ENCODE measurements at regions not wholly inside any gene's neighbourhood (a gene's known extent, or its start where the extent isn't known, plus 50 kb on each side); places are given as distances from the start of the nearest gene placed in this dataset.
A peak's percentile ranks its signal among the peaks of the same experiment; 100 is the strongest.

DNA sequence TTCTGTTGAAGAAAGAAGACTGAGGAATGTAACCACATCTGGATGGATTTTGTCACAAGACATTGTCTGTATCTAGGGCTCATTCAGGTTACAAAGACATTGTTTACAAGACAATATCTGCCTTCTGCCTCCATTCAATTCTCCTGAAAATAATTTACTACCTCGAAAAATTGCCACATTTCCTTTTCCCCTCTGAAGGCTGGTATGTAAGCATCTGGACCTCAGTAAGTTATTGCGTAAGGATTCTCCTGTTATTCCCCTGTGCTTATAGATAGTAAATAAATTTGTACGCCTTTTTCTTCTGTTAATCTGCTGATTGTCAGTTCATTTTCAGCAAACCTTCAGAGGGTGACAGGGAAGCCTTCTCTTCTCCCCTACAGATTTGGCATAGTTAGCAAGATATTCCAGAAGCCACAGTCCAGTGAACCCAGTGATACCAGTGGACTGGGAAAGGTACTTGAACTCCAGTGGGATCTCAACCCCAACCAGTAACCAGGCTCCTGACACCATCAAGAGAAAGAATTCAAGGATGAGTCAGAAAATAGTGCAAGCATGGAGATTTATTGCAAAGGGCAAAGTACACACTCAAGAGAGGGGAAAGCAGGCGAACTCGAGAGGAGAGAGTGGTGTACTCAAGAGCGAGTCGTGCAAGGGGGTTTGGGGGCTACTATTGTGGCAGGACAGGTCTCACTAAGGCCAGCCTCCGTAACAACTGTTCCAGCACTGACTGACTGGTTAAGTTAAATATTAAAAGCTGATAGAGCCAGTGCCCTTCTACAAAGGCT lies 706.9 kb upstream of the GHITM start:
- TF ChIP-seq, protein P1, sequence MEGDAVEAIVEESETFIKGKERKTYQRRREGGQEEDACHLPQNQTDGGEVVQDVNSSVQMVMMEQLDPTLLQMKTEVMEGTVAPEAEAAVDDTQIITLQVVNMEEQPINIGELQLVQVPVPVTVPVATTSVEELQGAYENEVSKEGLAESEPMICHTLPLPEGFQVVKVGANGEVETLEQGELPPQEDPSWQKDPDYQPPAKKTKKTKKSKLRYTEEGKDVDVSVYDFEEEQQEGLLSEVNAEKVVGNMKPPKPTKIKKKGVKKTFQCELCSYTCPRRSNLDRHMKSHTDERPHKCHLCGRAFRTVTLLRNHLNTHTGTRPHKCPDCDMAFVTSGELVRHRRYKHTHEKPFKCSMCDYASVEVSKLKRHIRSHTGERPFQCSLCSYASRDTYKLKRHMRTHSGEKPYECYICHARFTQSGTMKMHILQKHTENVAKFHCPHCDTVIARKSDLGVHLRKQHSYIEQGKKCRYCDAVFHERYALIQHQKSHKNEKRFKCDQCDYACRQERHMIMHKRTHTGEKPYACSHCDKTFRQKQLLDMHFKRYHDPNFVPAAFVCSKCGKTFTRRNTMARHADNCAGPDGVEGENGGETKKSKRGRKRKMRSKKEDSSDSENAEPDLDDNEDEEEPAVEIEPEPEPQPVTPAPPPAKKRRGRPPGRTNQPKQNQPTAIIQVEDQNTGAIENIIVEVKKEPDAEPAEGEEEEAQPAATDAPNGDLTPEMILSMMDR (IDR thresholded peaks at IDR 0.05; ENCODE audit: insufficient read depth, low read depth, low read length), result no peak
- no peak for TF ChIP-seq EZH2 (IDR thresholded peaks at IDR 0.05; ENCODE audit: insufficient read depth, low read length)
- Mint-ChIP-seq H3K4me3 (ENCODE audit: unreplicated experiment) (no peak overlapping the region), H3K27ac (ENCODE audit: unreplicated experiment) (peak overlapping the region; percentile 38), H3K4me1 (ENCODE audit: low read depth, unreplicated experiment) (peaks cover 10% of the 10 kb centered on the region), H3K27me3 (ENCODE audit: low read depth, unreplicated experiment) (no peaks in the 10 kb centered on the region), H3K9me3 (ENCODE audit: unreplicated experiment) (peaks cover 14% of the 10 kb centered on the region), H3K36me3 (ENCODE audit: low read depth, unreplicated experiment) (peaks cover 2% of the 10 kb centered on the region)
- no peak overlapping the region for H3K27ac ChIP-seq (ENCODE audit: low read depth, low read length)
- DNase-seq (ENCODE audit: low read depth) (no peak), FAIRE-seq (no peak)
- H3K9me3 ChIP-seq (ENCODE audit: insufficient read depth, low read depth, low read length), result no peaks in the 10 kb centered on the region
- no peaks in the 10 kb centered on the region for H3K36me3 ChIP-seq (ENCODE audit: insufficient read depth, low read length)
- H3K4me2 ChIP-seq (ENCODE audit: low read length), result no peak overlapping the region
- H3K27me3 ChIP-seq (ENCODE audit: insufficient read depth, low read length), result no peaks in the 10 kb centered on the region
- H3K9ac ChIP-seq (ENCODE audit: low read length), result no peak overlapping the region
- H2AFZ ChIP-seq (ENCODE audit: low read depth, low read length), result no peak overlapping the region
- no peak overlapping the region for H3K4me3 ChIP-seq (ENCODE audit: insufficient read depth, low read depth, low read length)
- no peaks in the 10 kb centered on the region for H4K20me1 ChIP-seq (ENCODE audit: insufficient read depth, low read length)
- no peaks in the 10 kb centered on the region for H3K79me2 ChIP-seq (ENCODE audit: insufficient read depth, low read length)
- H3K4me1 ChIP-seq (ENCODE audit: insufficient read depth, low read length), result no peaks in the 10 kb centered on the region

DNA sequence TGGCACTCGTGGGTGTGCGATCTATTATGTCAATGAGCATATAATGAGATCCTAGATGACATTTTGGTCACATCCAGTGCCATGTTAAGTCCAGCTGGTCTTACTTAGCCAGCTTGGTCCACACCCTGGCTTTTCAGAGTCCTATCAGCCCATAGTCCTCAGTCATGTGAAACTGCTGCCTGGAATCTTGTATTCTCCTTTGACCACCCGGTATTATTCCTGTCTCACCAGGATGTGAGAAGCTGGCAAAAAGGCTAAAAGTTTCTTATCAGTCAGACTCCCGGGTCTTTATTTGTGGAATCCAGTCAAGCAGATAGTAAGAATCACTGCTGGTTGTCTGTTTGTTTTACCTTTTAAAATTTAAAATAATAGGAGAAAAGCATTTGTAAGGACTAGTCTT lies 705.6 kb upstream of the GHITM start:
- H3K27ac ChIP-seq (ENCODE audit: low read depth, low read length), result no peak overlapping the region
- H3K4me1 ChIP-seq (ENCODE audit: insufficient read depth, low read length), result no peaks in the 10 kb centered on the region
- H3K4me2 ChIP-seq (ENCODE audit: low read length), result no peak overlapping the region
- peaks cover 9% of the 10 kb centered on the region for H3K4me1 Mint-ChIP-seq (ENCODE audit: low read depth, unreplicated experiment)
- H3K9ac ChIP-seq (ENCODE audit: low read length), result no peak overlapping the region
- DNase-seq (ENCODE audit: low read depth) (no peak), FAIRE-seq (no peak)
- H4K20me1 ChIP-seq (ENCODE audit: insufficient read depth, low read length), result no peaks in the 10 kb centered on the region
- no peaks in the 10 kb centered on the region for H3K27me3 Mint-ChIP-seq (ENCODE audit: low read depth, unreplicated experiment)
- H3K36me3 Mint-ChIP-seq (ENCODE audit: low read depth, unreplicated experiment), result peaks cover 2% of the 10 kb centered on the region
- H3K4me3 ChIP-seq (ENCODE audit: insufficient read depth, low read depth, low read length), result no peak overlapping the region
- H3K27me3 ChIP-seq (ENCODE audit: insufficient read depth, low read length), result no peaks in the 10 kb centered on the region
- H3K9me3 ChIP-seq (ENCODE audit: insufficient read depth, low read depth, low read length), result no peaks in the 10 kb centered on the region
- H3K27ac Mint-ChIP-seq (ENCODE audit: unreplicated experiment), result no peak overlapping the region
- H2AFZ ChIP-seq (ENCODE audit: low read depth, low read length), result no peak overlapping the region
- H3K36me3 ChIP-seq (ENCODE audit: insufficient read depth, low read length), result no peaks in the 10 kb centered on the region
- peaks cover 8% of the 10 kb centered on the region for H3K9me3 Mint-ChIP-seq (ENCODE audit: unreplicated experiment)
- no peak overlapping the region for H3K4me3 Mint-ChIP-seq (ENCODE audit: unreplicated experiment)
- H3K79me2 ChIP-seq (ENCODE audit: insufficient read depth, low read length), result no peaks in the 10 kb centered on the region
- TF ChIP-seq EZH2 (IDR thresholded peaks at IDR 0.05; ENCODE audit: insufficient read depth, low read length), result no peak
- TF ChIP-seq, protein P1 (IDR thresholded peaks at IDR 0.05; ENCODE audit: insufficient read depth, low read depth, low read length), result no peak

DNA sequence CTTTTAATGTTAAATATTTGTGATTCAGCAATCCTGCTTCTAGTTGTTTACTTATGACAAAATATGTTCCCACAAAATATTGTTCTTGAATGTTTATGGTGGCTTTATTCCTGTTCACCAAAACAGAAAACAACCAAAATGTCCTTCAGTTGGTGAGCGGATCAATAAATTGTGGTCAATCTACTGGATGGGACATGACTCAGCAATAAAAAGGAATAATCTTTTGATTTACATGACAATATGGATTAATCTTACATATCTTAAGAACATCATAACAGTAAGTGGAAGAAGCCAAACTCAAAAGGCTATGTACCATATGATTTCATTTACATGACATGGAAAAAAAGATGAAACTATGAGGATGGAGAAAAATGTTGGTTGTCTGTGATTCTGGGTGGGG lies 691.3 kb upstream of the GHITM start:
- no peak overlapping the region for H3K4me3 Mint-ChIP-seq (ENCODE audit: unreplicated experiment)

More for the DNA sequence above, 691.3 kb upstream of the GHITM start:
- TF ChIP-seq EZH2 (IDR thresholded peaks at IDR 0.05; ENCODE audit: insufficient read depth, low read length), result no peak
- TF ChIP-seq, protein P1 (IDR thresholded peaks at IDR 0.05; ENCODE audit: insufficient read depth, low read depth, low read length), result no peak
- Mint-ChIP-seq H3K27ac (ENCODE audit: unreplicated experiment) (no peak overlapping the region), H3K9me3 (ENCODE audit: unreplicated experiment) (no peaks in the 10 kb centered on the region), H3K36me3 (ENCODE audit: low read depth, unreplicated experiment) (no peaks in the 10 kb centered on the region), H3K4me1 (ENCODE audit: low read depth, unreplicated experiment) (peaks cover 2% of the 10 kb centered on the region), H3K27me3 (ENCODE audit: low read depth, unreplicated experiment) (no peaks in the 10 kb centered on the region)
- Histone ChIP-seq H3K36me3 (ENCODE audit: insufficient read depth, low read length) (no peaks in the 10 kb centered on the region), H3K4me2 (ENCODE audit: low read length) (no peak overlapping the region), H3K9me3 (ENCODE audit: insufficient read depth, low read depth, low read length) (no peaks in the 10 kb centered on the region), H3K27me3 (ENCODE audit: insufficient read depth, low read length) (no peaks in the 10 kb centered on the region), H4K20me1 (ENCODE audit: insufficient read depth, low read length) (no peaks in the 10 kb centered on the region), H3K4me1 (ENCODE audit: insufficient read depth, low read length) (no peaks in the 10 kb centered on the region), H3K9ac (ENCODE audit: low read length) (no peak overlapping the region), H3K27ac (ENCODE audit: low read depth, low read length) (no peak overlapping the region), H3K79me2 (ENCODE audit: insufficient read depth, low read length) (no peaks in the 10 kb centered on the region), H3K4me3 (ENCODE audit: insufficient read depth, low read depth, low read length) (no peak overlapping the region), H2AFZ (ENCODE audit: low read depth, low read length) (no peak overlapping the region)
- DNase-seq (ENCODE audit: low read depth) (no peak), FAIRE-seq (no peak)
